ENCODE measurements at regions not wholly inside any gene's neighbourhood (a gene's known extent, or its start where the extent isn't known, plus 50 kb on each side); places are given as distances from the start of the nearest gene placed in this dataset. TPM values are rescaled to one million over a fixed set of nuclear protein-coding genes. Genes with fewer than 3 reads are reported as not detected.
"Not testable (repeated sequence)": the region's sequence is repeated elsewhere in the genome, so short reads cannot be mapped to it uniquely, and the experiment has no call there.

- Histone ChIP-seq H3K36me3 (ENCODE audit: insufficient read depth) (no peaks in the 10 kb centered on the region), H3K4me3 (ENCODE audit: low read depth, low read length) (no peak overlapping the region), H3K4me1 (ENCODE audit: insufficient read depth) (no peaks in the 10 kb centered on the region), H3K27ac (ENCODE audit: low read depth) (no peak overlapping the region)
- no peak for DNase-seq (ENCODE audit: extremely low spot score)
- 92% methylated on average over 1 of the region's 1 CpG for WGBS
These were observed 67.2 kb upstream of the PPP3CA start for GRCh38 chr4:101414496-101414895.

- Histone ChIP-seq H3K4me1 (ENCODE audit: insufficient read depth) (no peaks in the 10 kb centered on the region), H3K36me3 (ENCODE audit: insufficient read depth) (no peaks in the 10 kb centered on the region), H3K27ac (ENCODE audit: low read depth) (no peak overlapping the region), H3K4me3 (ENCODE audit: low read depth, low read length) (no peak overlapping the region)
- no peak for DNase-seq (ENCODE audit: extremely low spot score)
- WGBS: 80% methylated on average over 2 of the region's 2 CpGs
These were observed 64.6 kb upstream of the PPP3CA start for GRCh38 chr4:101411926-101412325.

GRCh38 chr4:101411281-101411910 is 64.1 kb upstream of the PPP3CA start:
- not testable (repeated sequence) for H3K4me1 ChIP-seq (ENCODE audit: insufficient read depth); H3K36me3 ChIP-seq (ENCODE audit: insufficient read depth); DNase-seq (ENCODE audit: extremely low spot score); H3K27ac ChIP-seq (ENCODE audit: low read depth); H3K4me3 ChIP-seq (ENCODE audit: low read depth, low read length)
- WGBS: 92% methylated on average over 24 of the region's 24 CpGs

GRCh38 chr4:101400096-101400495 is 52.8 kb upstream of the PPP3CA start:
- no peak for DNase-seq (ENCODE audit: extremely low spot score)
- H3K36me3 ChIP-seq (ENCODE audit: insufficient read depth): no peaks in the 10 kb centered on the region
- no peak overlapping the region for H3K27ac ChIP-seq (ENCODE audit: low read depth)
- no peaks in the 10 kb centered on the region for H3K4me1 ChIP-seq (ENCODE audit: insufficient read depth)
- WGBS: 74% methylated on average over 3 of the region's 3 CpGs
- no peak overlapping the region for H3K4me3 ChIP-seq (ENCODE audit: low read depth, low read length)

- Histone ChIP-seq H3K4me1 (ENCODE audit: insufficient read depth) (no peaks in the 10 kb centered on the region), H3K4me3 (ENCODE audit: low read depth, low read length) (no peak overlapping the region), H3K27ac (ENCODE audit: low read depth) (no peak overlapping the region), H3K36me3 (ENCODE audit: insufficient read depth) (no peaks in the 10 kb centered on the region)
- DNase-seq (ENCODE audit: extremely low spot score): no peak
- WGBS: 96% methylated on average over 4 of the region's 4 CpGs
These were observed 51.5 kb upstream of the PPP3CA start for GRCh38 chr4:101398807-101399206.

Small RNA genes in the stretch of these regions (small RNA-seq; reads per million reads assigned to genes)
- not detected for gene RNU6-462P

All from urinary bladder (tissue), 4 donors.